HG02642 (cell line): ENCODE measurements at regions not wholly inside any gene's neighbourhood (a gene's known extent, or its start where the extent isn't known, plus 50 kb on each side); places are given as distances from the start of the nearest gene placed in this dataset.

ENCODE experiments used
- ATAC-seq: cut with Tn5 transposase; IDR thresholded peaks from one replicate; pipeline ENCODE4 v1.9.1; 2021; ENCODE audit warnings: mild to moderate bottlenecking; ENCODE audit not compliant: unreplicated experiment, poor library complexity

DNA sequence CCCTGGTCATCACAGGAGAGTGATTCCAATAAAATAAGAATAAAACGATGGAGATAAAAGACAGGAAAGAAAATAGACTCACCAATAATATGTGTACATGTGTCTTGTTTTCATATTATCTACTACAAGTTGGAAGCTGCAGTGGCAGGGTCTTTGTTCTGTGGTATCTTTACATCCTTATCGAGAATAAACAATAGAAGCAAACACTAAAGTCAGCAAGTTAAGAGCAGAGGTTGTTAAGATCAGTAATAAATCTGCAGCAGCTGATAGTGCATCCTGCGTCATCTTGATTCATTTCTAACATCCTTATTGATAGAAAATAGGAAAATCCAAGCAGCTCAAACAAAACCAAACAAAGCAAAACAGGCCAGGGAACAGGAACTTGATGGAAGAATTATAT is 107.4 kb downstream of the RPS29 start:
- no peak for ATAC-seq

DNA sequence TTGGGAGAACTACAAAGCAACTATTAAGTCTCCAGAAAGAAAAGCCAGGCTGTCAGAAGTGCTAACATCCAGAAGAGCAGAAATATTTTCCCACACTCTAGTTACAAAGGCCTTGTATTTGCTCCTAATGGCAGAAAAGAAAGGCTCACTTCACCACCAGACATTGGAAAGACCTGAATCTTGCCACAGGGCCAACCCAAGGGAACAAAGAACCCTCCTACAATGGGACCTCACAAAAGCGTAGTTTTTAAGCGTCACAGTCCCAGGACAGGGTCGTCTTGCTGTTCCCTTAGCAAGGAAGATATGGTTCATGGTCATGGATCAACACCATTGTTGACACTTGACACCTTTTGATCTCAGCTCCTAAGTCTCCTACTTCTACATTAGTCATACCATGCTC is 119.1 kb downstream of the RPS29 start:
- ATAC-seq, result no peak

DNA sequence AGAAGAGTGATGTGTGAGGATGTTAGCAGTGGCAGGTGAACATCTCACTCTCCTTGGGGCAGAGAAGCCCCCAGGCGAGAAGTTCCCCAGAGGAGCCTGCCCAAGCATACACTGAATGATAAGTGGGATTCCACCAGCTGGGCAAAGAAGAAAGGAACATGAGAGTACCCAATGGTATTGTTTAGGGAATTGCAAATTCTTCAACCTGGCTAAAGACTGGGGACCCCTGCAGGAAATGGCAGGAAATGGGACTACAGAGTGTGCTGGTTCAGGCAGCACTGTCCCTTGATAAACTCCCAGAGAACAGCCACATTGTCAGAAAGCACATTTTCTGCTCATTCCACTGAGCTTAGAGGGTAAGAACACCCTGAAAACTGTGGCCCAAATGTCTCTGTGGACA is 121.3 kb downstream of the RPS29 start:
- no peak for ATAC-seq

DNA sequence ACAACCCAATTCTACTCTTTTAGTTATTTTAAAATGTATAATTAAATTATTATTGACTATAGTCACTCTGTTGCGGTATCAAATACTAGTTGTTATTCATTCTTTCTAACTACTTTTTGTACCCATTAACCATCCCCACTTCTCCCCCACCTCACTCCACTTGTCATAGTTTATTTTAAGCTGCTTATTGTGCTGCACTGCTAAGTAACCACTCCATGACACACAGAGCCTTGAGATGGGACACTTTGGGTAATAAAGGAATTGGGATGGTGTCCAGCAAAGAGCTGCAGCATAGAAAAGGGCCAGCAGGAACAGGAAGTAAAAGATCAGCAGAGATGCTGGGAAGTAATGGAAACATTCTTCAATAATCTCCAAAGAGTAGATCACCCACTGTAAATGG is 123.0 kb downstream of the RPS29 start:
- no peak for ATAC-seq

DNA sequence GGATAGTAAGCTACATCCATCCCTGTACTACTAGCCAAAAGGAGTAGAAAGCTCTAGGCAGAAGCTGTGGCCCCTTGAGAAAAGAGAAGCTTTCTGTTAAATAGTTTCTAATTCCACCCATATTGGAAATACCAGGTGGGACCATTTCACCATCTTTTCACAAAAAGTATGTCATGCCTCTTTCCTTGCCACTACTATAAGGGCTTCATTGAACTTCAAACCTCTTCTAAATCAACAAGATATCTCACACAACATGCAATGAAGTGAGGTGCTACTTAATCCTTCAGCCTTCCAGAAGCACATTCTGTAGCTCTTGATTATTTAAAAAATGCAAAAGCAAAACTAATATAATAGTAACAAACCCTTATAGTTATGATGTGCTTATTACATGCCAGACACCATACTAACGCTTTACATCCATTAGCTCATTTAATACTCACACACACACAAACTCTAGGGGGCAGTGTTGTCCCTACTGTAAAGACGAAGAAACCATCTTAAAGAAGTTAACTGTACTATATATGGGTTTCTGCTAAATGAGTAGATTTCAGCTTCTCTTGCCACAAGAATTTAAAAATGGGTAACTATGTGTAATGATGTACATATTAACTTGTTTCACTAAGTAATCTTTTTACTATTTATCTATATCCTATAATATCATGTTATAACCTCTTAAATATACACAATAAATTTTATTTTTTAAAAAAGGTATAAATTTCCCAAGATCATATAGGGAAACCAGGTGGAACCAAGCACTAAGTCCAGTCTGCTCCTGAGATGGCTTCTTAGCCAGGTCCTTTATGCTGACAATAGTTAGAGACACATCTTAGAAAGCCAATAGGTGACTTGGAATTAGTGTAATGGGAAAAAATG is 124.4 kb downstream of the RPS29 start:
- ATAC-seq, result peak; percentile 93

DNA sequence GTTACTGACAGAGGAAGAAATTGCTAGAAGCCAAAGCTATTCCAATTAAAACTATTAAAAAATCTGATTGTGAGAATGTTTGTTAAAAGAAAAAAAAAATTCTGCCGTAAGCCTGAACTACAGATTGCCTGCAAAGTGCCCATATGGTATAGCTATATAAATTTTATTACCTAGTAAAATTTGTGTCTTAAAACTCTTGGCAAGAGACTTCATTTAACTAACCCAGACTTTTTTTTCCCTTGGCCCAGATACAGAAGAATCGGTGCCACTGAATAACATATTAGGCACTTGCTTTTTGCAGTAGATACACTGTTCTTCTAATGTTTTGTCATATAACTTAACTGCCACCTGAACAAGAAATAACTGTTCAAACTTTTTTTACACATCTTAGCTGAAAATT is 125.5 kb downstream of the RPS29 start:
- ATAC-seq, result no peak

DNA sequence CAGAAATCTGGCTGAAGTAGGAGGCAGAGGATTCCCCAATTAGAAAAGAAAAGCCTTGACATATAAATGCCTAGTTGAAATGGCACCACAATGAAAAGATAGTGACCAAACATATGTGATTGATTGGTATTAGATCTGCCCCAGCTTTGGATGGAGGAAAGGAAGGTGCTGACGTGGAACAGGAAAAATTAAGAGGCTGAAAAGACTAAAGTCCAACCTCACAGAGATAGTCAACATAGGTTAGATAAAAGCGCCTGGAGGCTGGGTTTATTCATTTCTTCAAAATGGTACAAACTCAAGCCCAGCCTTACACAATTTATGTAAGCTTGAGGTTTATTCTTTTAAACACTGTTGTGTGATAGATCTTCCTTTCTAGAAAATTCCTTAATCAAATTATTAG is 129.6 kb downstream of the RPS29 start:
- no peak for ATAC-seq

DNA sequence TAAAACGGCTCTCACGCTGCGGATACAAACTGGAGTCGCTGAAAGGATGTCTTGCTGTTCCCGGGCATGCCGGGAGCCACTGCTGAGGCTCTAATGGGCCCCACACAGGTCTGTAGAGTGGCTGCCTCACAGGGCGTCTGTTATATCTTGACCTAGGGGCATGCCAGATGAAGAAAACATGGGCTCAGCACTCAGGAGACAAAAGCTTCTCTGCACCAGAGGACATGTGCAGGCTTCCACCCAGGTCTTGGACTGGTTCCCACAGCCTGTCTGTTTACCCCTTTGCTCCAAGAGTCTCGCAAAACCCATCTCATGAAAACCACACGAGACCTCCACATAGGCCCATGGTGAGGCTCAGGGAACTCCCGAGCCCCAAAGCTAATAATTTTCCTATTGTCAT is 134.2 kb downstream of the RPS29 start:
- ATAC-seq, result no peak

DNA sequence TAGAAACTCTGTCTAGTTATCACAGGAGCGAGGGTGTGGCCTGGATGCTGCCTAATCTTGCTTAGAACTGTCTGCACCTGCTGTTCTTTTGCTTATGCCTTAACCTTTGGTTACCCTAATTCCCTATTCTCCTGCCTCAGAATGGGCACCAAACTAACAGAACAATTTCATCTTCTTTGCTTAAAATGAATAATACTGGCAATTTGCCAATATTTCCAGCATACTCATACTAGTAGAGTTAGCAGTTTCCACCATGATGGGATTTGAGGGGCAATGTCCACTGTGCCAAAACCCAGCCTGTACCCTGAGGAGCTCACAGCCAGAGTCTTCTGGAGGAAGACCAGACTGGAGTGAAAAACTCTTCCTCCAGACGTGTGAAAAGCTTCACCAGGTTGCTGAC is 136.4 kb downstream of the RPS29 start:
- ATAC-seq, result no peak

DNA sequence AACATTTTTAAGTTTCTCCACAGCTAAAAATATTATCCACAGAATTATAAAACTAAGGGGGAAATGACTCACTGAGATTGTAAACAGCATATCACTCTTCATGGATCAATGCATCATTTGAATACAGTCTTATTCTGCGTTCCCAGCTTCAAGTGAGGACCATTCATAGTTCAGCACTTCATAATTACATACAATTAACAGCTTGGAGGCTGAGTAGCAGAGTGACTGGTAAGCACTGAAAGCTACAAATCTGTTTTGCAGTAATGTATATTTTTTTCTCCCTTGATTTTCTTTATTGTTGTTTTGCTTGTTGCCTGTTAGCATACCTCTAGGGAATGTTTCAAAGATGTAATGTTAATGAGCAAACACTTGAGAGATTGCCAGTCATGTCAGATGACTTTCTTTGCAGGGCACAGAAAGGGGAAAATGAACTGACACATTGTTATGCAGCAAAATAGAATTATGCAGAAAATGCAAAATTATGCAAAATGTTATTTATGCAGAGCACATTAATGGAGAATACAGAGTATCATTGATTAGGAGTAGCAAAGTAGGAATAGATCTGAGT is 138.6 kb downstream of the RPS29 start:
- no peak for ATAC-seq

DNA sequence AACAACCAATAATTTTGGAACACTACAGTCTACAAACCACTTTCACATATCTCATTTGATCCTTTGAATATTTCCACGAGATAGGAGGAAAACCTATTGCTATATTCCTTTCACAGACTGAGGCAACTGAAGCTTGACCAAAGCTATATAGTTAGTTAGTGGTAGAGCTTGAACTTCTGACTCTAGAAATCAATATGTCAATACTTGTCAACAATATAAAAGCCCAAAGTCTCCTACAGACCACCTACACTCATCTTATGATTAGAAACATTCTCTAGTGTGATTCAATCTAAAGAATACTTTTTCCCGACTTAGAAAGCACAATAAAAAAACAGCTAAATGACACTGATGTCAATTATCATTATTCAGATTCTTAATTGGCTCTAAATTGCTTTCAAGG is 139.4 kb downstream of the RPS29 start:
- no peak for ATAC-seq

DNA sequence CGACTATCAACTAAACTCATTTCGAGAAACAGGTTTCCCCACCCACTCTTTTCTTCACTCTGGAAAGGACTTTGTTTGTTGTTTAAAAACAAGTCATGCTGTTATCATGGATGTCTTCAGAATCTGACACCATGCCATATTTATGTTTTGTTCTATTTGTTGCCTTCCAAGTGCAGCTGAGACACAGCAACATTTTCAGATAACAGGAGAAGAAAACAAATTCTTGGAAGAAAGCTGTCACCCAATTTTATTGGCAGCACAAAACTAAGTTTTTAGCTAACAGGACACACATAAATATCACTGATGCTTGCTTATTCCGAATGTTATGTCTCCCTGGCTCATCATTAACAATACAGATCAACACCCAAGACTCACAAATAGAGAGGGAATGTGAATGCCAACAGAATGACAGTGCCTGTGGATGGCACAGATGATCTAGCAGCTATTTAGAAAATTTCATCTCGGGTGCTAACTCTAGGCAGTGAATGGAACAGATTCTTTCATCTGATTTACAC is 147.9 kb downstream of the RPS29 start:
- no peak for ATAC-seq

DNA sequence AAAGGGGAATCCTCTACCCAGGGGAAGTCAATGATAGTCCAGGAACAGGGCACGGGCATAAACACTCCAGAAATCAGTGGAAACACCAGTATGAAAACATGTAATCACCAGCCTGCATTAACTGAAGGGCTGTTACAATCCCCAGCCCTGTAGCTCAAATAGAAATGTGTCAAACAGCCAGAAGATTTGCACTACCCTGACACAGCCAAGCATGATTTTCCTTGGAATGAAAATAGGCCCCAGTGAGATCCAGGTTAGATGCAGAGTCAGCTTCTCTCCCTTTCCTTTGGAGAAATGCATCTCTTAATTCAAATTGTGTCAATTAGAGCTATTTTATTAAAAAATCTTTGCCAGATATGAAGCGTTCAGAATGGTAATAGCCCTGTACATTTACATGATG is 158.1 kb downstream of the RPS29 start:
- no peak for ATAC-seq

DNA sequence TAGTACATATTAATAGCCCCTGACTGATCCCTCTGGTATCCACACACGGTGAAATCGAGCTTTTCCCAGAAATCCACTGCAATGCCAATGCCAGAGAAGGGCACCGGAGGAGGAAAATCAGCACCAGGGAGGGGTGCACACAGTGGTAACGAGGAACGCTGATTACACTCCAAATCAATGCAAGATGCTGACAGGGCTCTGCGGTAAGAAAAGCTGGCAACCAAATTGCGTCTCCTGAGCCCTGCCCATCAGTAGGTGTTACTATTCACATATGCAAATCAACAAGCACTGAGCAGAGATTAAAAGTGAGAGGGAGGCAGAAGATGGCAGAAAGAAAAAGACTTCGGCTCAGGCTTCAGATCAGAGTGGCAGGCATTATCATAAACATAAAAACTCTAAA is 159.1 kb downstream of the RPS29 start:
- no peak for ATAC-seq

DNA sequence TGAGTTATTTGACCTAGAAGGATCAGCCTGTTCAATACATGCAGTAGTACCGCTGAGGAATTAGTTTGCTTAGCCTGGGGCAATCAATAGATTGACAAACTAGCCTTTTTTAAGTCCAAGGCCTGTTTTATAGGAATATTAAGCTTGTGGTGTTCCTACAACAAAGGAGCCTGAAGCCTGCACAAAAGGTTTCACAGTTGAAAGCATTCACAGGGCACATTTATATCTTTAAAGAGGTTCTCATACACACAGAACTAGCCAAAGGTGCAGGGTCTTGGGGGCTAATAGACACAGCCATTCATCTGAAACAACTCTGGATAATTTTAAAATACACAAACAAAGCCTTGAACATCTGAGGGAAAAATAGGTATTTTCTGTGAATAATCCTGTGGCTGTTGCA is 160.3 kb downstream of the RPS29 start:
- no peak for ATAC-seq

DNA sequence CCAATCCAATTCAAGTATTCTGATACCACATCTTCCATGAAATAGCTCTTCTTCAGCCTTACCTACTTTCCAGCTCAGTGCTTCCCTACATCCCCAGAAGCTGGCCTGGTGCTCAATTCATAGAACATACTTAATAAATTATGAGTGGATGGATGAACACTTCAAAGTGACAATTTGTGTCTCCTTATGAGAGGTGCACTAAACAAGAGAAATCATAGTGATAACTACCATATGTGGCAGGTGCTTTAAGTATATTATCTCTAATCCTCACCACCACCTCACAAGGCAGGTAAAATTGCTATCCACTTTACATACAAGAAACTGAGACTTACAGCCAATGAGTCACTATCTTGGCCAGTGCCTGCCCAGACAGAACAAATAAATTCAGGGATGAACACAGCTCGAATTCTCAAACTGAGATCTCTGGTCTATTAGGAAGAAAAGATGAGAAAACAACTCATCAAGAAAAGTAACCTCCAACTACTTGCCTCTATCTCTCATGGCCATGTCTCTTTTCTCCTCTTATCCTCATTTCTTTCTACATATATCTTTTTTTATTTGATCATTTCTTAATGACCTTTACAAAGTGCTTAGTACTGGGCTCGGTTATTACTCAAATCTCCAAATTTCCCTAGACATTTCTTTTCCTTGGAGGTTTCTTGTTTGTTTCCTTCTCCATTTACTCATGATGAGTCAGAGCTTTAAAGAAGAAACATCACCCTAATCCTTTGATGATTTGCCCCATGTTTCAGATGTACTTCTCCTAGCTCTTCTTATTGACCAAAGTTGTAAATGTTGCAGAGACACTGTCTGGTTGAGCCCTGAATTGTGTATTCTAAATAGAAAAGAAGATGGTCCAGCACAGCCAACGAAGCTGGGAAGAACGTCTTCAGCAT is 161.5 kb downstream of the RPS29 start:
- no peak for ATAC-seq

DNA sequence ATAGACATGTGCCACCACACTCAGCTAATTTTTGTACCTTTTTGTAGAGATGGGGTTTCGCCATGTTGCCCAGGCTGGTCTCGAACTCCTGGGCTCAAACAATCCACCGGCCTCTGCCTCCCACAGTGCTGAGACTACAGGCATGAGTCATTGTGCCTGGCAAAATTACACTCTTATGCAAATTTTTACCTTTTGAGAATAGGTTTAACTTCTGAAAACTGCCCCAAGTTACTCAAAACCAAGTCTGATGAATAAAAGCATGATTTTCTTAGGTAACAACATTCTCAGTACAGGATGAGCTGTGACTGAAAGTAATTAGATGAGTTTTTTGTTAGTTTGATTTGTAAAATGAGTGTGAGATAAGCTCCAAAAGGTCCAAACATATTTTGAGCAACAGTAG is 166.0 kb downstream of the RPS29 start:
- ATAC-seq, result peak; percentile 57

DNA sequence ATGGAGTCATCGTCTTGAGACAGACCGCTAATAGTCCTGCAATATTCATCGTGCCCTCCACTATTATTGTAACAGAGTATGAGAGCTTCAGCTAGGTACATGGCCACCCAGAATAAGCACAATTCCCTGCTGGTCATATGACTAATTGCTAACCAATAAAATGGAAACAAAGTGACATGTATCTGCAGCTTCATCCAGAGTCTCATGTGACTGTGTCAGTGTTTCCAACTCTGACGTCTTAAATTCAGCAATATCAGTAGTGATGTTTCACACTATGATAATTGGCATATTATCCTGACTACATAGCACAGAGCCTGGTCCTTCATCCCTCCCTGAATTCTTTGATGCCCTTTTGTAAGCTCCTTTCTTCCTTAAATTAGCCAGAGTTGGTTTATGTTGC is 167.4 kb downstream of the RPS29 start:
- ATAC-seq, result no peak

DNA sequence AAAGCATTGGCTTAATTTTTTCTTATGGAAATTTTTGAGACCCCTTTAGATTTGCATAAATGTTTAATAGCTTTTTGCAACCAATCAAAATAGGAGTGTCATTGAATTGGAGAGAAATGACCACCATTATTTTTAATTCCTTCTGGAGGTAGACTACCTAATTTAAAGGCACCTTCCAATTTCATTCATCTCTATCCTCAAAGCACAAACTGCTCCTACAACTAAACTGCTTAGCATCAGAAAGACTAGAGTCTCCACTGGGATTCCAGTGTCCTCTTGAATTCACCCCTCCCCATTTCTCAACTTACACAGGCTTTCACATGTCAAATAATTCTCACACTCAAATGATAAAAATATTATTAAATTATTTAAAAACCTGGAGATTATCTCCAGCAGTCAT is 168.4 kb downstream of the RPS29 start:
- no peak for ATAC-seq

DNA sequence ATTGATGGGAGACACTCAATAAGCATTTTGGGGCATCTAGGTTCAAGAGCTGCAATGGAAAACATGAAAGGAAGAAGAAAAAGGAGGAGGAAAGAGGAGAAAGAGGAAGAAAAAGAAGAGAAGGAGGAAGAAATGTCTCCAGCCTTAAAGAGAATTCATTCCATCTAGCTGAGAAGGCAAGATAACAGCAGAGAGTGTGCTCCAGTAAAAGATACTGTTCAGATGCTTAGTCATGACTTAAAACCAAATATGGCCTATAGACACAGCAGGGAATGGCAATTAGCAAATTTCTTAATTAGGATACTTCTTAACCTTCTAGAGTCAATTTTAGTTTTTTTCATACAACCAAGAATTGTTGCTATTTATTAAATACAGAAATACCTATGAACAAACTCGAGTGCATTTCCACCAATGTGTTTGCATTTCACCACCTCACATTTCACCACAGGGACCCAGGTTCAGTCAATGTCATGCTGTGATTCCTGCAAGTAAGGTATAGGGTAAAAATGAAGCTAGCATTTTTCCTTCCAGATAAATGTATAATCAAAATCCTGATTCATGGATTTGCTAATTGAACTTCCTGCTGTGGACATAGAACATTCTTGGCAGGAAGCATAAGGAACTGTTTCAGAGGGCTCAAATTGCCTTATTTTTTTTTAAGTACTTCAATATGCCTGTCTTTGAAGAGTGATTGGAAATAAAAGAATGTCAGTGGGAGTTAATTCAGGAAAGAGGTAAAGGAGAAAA is 177.8 kb downstream of the RPS29 start:
- no peak for ATAC-seq
